ENCODE measurements at regions not wholly inside any gene's neighbourhood (a gene's known extent, or its start where the extent isn't known, plus 50 kb on each side); places are given as distances from the start of the nearest gene placed in this dataset.
"Not testable (repeated sequence)": the region's sequence is repeated elsewhere in the genome, so short reads cannot be mapped to it uniquely, and the experiment has no call there.

DNA sequence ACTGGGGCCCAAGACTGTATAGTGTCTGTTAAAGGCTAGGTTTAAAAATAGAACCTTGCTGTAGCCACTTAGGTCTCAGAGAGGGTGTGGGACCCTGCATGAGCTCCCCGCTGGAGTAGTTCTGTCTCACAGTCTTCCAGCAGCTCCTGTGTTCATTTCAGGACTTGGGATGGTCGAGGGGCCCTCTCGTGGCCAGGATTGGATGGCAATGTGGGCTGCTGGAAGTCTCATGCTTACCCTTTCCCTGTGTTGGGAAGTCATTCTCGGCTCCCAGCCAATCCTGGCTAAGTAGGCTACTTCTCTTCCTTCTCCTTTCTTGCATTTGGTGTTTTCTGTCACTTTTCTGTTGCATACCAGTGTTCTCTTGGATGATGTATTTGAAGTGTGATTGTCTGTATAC, 284.0 kb upstream of the GCFC2 start:
- ATAC-seq (no peak), DNase-seq (no peak)
- Mint-ChIP-seq H3K4me3 (no peak overlapping the region), H3K27me3 (ENCODE audit: low read depth) (no peaks in the 10 kb centered on the region), H3K4me1 (ENCODE audit: low read depth) (no peaks in the 10 kb centered on the region), H3K9me3 (ENCODE audit: insufficient read depth) (peaks cover 8% of the 10 kb centered on the region), H3K27ac (no peak overlapping the region), H3K36me3 (ENCODE audit: low read depth) (no peaks in the 10 kb centered on the region)
- CTCF ChIA-PET = no interaction called here
- POLR2A ChIA-PET = no interaction called here

- H3K36me3 Mint-ChIP-seq (ENCODE audit: low read depth); H3K27ac Mint-ChIP-seq: not testable (repeated sequence)
Observed at GRCh38 chr2:75988622-75989021, 277.9 kb upstream of the GCFC2 start.

DNA sequence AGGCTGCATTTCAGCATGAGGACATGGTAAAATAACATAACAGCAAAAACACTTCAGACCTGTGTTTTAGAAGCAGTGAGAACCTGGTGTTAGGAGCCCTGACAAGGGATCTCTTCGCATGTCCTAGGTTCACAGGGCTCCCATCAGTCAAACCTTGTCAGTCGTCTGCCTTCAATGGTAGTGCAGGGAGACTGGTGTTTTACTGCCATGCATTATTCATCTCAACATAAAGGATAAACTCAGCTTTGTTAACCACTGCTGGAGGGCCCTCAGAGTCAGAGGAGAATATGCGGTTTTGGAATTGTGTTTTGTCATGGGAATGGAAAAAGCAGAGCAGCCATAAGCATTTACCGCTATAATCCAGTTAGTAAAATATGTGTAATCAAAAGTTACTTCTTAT, 275.9 kb upstream of the GCFC2 start:
- DNase-seq (no peak), ATAC-seq (no peak)
- Mint-ChIP-seq H3K4me3 (no peak overlapping the region), H3K27ac (no peak overlapping the region), H3K9me3 (ENCODE audit: insufficient read depth) (peaks cover 8% of the 10 kb centered on the region), H3K36me3 (ENCODE audit: low read depth) (no peaks in the 10 kb centered on the region), H3K4me1 (ENCODE audit: low read depth) (no peaks in the 10 kb centered on the region), H3K27me3 (ENCODE audit: low read depth) (no peaks in the 10 kb centered on the region)
- CTCF ChIA-PET = no interaction called here
- POLR2A ChIA-PET = no interaction called here

More at GRCh38 chr2:75988622-75989021, 277.9 kb upstream of the GCFC2 start:
- CTCF ChIA-PET; H3K27me3 Mint-ChIP-seq (ENCODE audit: low read depth); POLR2A ChIA-PET; ATAC-seq; H3K9me3 Mint-ChIP-seq (ENCODE audit: insufficient read depth); H3K4me1 Mint-ChIP-seq (ENCODE audit: low read depth); H3K4me3 Mint-ChIP-seq; DNase-seq: not testable (repeated sequence)

GRCh38 chr2:75982719-75983118, 272.0 kb upstream of the GCFC2 start:
- ChIA-PET POLR2A (no interaction called here), CTCF (no interaction called here)
- peaks cover 6% of the 10 kb centered on the region for H3K9me3 Mint-ChIP-seq (ENCODE audit: insufficient read depth)
- DNase-seq (no peak), ATAC-seq (no peak)
- H3K27me3 Mint-ChIP-seq (ENCODE audit: low read depth) = no peaks in the 10 kb centered on the region
- no peaks in the 10 kb centered on the region for H3K36me3 Mint-ChIP-seq (ENCODE audit: low read depth)
- H3K4me3 Mint-ChIP-seq = no peak overlapping the region
- H3K4me1 Mint-ChIP-seq (ENCODE audit: low read depth) = no peaks in the 10 kb centered on the region
- H3K27ac Mint-ChIP-seq = no peak overlapping the region

DNA sequence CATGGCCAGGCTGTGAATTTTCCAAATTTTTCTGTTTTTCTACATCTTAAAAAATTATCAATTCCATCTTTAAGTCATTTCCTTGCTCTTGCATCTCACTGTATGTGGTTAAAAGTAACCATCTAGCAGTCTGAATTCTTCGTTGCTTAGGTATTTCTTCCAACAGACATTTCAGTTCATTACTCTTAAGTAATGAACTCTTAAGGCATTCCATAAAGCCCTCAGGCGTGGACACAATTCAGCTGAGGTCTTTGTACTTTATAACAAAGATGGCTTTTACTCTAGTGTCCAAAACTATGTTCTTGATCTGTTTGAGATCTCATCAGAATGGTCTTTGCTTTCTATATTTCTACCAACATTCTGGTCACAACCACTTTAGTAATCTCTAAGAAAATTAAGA, 253.9 kb upstream of the GCFC2 start:
- H3K27me3 Mint-ChIP-seq (ENCODE audit: low read depth) = no peaks in the 10 kb centered on the region
- CTCF ChIA-PET = no interaction called here
- DNase-seq = no peak
- no peaks in the 10 kb centered on the region for H3K36me3 Mint-ChIP-seq (ENCODE audit: low read depth)
- H3K9me3 Mint-ChIP-seq (ENCODE audit: insufficient read depth) = peaks cover 9% of the 10 kb centered on the region
- POLR2A ChIA-PET = no interaction called here
- no peaks in the 10 kb centered on the region for H3K4me1 Mint-ChIP-seq (ENCODE audit: low read depth)
- no peak for ATAC-seq
- no peak overlapping the region for H3K4me3 Mint-ChIP-seq
- H3K27ac Mint-ChIP-seq = no peak overlapping the region

DNA sequence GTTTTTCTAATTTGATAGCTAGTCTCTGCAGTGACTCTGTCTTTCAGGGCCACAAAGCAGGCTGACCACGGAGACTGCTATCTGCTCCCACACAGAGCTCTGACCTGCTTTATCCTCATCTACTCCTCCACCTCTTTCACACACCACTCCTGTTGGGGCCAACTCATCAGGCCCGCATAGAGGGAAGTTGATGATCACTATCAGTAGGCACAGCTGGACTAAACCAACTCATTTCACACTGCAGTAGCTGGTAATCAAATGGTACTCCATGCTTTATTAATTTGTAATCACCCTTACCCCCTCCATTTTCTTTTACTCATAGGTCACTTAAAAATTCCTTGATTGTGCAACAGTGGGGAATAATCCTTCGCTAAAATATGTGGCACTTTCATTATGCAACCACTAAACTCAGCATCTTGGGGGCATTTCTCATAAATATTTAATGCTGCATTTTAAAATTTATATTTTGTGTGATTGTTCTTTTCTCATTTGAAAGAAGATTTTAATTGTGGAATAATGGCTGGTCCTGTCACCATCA, 249.8 kb upstream of the GCFC2 start:
- no peaks in the 10 kb centered on the region for H3K36me3 Mint-ChIP-seq (ENCODE audit: low read depth)
- CTCF ChIA-PET = no interaction called here
- H3K4me3 Mint-ChIP-seq = no peak overlapping the region
- peaks cover 4% of the 10 kb centered on the region for H3K9me3 Mint-ChIP-seq (ENCODE audit: insufficient read depth)
- DNase-seq (no peak), ATAC-seq (no peak)
- H3K27ac Mint-ChIP-seq = no peak overlapping the region
- no peaks in the 10 kb centered on the region for H3K4me1 Mint-ChIP-seq (ENCODE audit: low read depth)
- H3K27me3 Mint-ChIP-seq (ENCODE audit: low read depth) = no peaks in the 10 kb centered on the region
- POLR2A ChIA-PET = no interaction called here

DNA sequence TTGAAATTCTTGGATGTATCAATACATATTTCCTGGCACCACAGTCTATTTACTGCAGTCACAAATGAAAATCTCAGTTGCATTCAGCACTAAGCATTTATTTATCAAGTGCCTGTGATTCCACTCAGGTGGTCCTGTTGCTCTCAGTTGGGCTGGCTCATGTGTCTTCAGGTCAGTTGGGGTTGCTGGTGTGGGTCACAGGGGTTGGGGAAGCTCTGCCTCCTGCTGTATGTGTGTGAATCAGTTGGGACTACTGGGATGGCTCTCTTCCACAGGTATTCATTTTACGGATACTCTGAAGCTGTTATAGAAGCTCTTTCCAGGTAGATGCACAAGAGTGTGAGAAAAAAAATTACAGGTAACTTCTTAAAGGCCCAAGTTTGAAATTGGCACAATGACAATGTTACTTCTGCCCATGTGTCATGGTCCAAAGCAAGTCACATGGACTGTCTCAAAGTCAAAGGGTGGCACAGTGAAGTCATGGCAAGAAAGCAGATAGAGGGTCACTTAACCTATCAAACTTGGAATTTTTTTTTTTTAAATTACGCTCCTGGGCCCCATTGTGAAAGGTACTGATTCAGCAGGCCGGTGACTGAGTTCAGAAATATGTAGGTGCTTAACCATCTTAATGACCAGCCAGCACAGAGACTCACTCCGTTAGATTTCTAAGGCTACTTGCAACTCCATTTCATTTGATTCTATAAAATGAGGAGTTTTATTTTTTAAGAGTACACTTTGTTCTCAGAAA, 249.2 kb upstream of the GCFC2 start:
- ATAC-seq (no peak), DNase-seq (no peak)
- H3K4me1 Mint-ChIP-seq (ENCODE audit: low read depth) = no peaks in the 10 kb centered on the region
- H3K9me3 Mint-ChIP-seq (ENCODE audit: insufficient read depth) = peaks cover 3% of the 10 kb centered on the region
- CTCF ChIA-PET = no interaction called here
- H3K27ac Mint-ChIP-seq = no peak overlapping the region
- no peaks in the 10 kb centered on the region for H3K27me3 Mint-ChIP-seq (ENCODE audit: low read depth)
- H3K4me3 Mint-ChIP-seq = no peak overlapping the region
- H3K36me3 Mint-ChIP-seq (ENCODE audit: low read depth) = no peaks in the 10 kb centered on the region
- POLR2A ChIA-PET = no interaction called here

DNA sequence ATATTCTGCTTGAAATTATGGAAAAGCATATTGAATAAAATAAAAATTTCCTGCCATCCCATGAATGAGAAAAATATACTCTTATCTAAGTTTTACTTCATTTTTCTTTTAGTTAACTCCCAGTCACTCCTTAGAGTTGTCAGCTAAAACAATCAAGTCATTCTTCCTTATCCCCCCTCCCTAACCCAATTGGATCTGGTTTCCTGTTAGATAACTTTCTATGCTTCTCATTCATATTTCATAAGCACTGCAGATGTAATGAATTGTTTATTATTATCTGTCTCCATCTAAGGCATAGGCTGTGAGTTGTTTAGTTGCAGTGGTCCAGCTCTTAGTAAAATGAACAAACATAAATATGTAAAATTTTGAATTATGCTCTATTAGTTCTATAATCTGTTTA, 244.0 kb upstream of the GCFC2 start:
- ChIA-PET CTCF (no interaction called here), POLR2A (no interaction called here)
- ATAC-seq = no peak
- Mint-ChIP-seq H3K4me1 (ENCODE audit: low read depth) (no peaks in the 10 kb centered on the region), H3K4me3 (no peak overlapping the region), H3K36me3 (ENCODE audit: low read depth) (no peaks in the 10 kb centered on the region), H3K27me3 (ENCODE audit: low read depth) (no peaks in the 10 kb centered on the region), H3K27ac (no peak overlapping the region), H3K9me3 (ENCODE audit: insufficient read depth) (no peaks in the 10 kb centered on the region)
- DNase-seq = no peak

DNA sequence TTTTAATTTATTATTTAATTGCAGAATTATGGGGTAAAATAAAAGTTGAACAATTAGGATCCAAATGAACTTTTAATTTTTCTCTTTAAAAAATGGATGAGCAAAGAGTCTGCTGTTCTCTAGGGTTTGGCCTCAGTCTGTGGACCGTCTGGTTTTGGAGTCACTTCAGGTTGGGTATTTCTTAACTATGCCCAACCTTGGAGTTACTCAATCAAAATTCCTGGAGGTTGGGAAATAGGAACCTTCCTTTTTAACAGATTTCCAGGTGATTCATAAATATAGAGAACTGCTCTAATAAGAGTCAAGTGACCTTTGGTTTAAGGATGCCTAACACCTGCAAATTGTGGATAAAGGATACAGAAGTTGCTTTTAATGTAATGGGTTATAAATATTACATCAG, 241.5 kb upstream of the GCFC2 start:
- Mint-ChIP-seq H3K9me3 (ENCODE audit: insufficient read depth) (no peaks in the 10 kb centered on the region), H3K27ac (no peak overlapping the region), H3K27me3 (ENCODE audit: low read depth) (no peaks in the 10 kb centered on the region), H3K36me3 (ENCODE audit: low read depth) (no peaks in the 10 kb centered on the region), H3K4me3 (no peak overlapping the region), H3K4me1 (ENCODE audit: low read depth) (no peaks in the 10 kb centered on the region)
- ChIA-PET CTCF (no interaction called here), POLR2A (no interaction called here)
- ATAC-seq = no peak
- no peak for DNase-seq

- no peaks in the 10 kb centered on the region for H3K4me1 Mint-ChIP-seq (ENCODE audit: low read depth)
- H3K4me3 Mint-ChIP-seq = no peak overlapping the region
- no peak for ATAC-seq
- CTCF ChIA-PET = no interaction called here
- no peak overlapping the region for H3K27ac Mint-ChIP-seq
- H3K9me3 Mint-ChIP-seq (ENCODE audit: insufficient read depth) = no peaks in the 10 kb centered on the region
- H3K36me3 Mint-ChIP-seq (ENCODE audit: low read depth) = no peaks in the 10 kb centered on the region
- DNase-seq = no peak
- POLR2A ChIA-PET = no interaction called here
- no peaks in the 10 kb centered on the region for H3K27me3 Mint-ChIP-seq (ENCODE audit: low read depth)
Observed at GRCh38 chr2:75949385-75950030, 238.8 kb upstream of the GCFC2 start.

DNA sequence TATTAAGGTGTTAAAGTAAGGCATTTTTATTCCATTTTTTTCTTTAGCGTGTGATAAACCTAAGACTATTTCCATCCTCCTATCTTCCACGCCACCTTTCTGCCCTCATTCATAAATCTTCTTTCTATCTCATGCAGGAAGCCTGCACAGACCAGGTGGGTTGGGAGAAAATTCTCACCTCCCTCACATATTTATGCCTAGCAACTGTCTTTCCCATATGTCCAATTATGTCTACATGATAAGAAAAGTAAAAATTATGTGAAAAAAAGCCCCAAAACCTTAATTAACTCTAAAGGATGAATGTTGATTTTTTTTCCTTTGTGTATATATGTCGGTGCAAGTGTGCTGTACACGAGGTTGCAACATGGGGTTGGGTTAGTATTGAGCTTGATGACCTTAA, 225.6 kb upstream of the GCFC2 start:
- CTCF ChIA-PET = no interaction called here
- no peak overlapping the region for H3K27ac Mint-ChIP-seq
- no peaks in the 10 kb centered on the region for H3K4me1 Mint-ChIP-seq (ENCODE audit: low read depth)
- DNase-seq (no peak), ATAC-seq (no peak)
- H3K27me3 Mint-ChIP-seq (ENCODE audit: low read depth) = no peaks in the 10 kb centered on the region
- no peaks in the 10 kb centered on the region for H3K36me3 Mint-ChIP-seq (ENCODE audit: low read depth)
- H3K9me3 Mint-ChIP-seq (ENCODE audit: insufficient read depth) = peaks cover 3% of the 10 kb centered on the region
- H3K4me3 Mint-ChIP-seq = no peak overlapping the region
- POLR2A ChIA-PET = no interaction called here

DNA sequence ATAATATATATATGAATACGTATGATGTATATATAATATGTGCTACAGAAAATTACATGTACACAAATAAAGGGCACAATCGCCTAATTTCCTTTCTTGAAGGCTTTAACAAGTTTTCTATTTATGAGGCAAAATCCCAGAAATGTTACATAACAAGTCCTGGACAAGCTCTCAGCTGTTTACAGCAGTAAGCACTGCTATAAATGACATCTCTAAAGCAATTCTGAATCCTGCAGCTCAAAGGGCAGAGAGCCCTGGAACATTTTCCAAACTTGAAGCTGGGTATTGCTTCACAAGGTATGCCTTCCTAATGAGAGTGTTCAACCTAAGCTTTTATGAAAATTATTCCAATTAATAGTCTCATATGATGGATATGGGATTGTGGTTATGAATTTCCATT, 222.3 kb upstream of the GCFC2 start:
- no peak overlapping the region for H3K27ac Mint-ChIP-seq
- no peaks in the 10 kb centered on the region for H3K4me1 Mint-ChIP-seq (ENCODE audit: low read depth)
- no peaks in the 10 kb centered on the region for H3K36me3 Mint-ChIP-seq (ENCODE audit: low read depth)
- H3K4me3 Mint-ChIP-seq = no peak overlapping the region
- ChIA-PET CTCF (no interaction called here), POLR2A (no interaction called here)
- no peak for ATAC-seq
- H3K9me3 Mint-ChIP-seq (ENCODE audit: insufficient read depth) = no peaks in the 10 kb centered on the region
- no peaks in the 10 kb centered on the region for H3K27me3 Mint-ChIP-seq (ENCODE audit: low read depth)
- DNase-seq = no peak

DNA sequence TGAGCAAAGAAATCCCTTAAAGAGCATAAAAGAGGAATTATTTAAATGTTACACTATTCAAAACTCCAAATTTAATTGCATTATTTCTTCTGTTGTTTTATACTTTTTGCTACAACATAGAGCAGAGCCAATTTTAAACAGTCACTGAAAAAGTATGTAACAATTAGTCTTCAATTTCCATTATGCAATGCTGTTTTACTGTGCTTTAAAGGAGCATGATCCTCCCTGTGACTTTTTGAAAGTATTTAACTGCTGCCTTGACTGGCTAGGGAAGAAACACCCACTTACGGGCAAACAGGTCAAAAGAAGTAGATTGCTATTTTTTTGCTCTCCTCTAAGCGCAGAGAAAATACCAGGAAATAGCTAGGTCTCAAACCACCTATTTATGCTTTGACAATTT, 217.4 kb upstream of the GCFC2 start:
- ChIA-PET CTCF (no interaction called here), POLR2A (no interaction called here)
- no peak overlapping the region for H3K4me3 Mint-ChIP-seq

More for the DNA sequence above, 217.4 kb upstream of the GCFC2 start:
- Mint-ChIP-seq H3K9me3 (ENCODE audit: insufficient read depth) (no peaks in the 10 kb centered on the region), H3K4me1 (ENCODE audit: low read depth) (no peaks in the 10 kb centered on the region), H3K27ac (no peak overlapping the region), H3K27me3 (ENCODE audit: low read depth) (no peaks in the 10 kb centered on the region), H3K36me3 (ENCODE audit: low read depth) (no peaks in the 10 kb centered on the region)
- DNase-seq (no peak), ATAC-seq (no peak)

Data from activated CD8-positive, alpha-beta T cell treated with anti-CD3 and anti-CD28 coated beads, Interleukin-2, amount 10 ng/mL, durations not matched to agents 7 days and 5 days (primary cell).